Hematopoietic multipotent progenitor cell treated with erythropoietin and hydrocortisone succinate and interleukin-3 and kit ligand, for 4 days (in vitro differentiated cells): ENCODE measurements at regions not wholly inside any gene's neighbourhood (a gene's known extent, or its start where the extent isn't known, plus 50 kb on each side); places are given as distances from the start of the nearest gene placed in this dataset.

Experiments
- DNase-seq: peaks from one replicate; pipeline ENCODE4 v3.0.0-alpha.2; 2015

- no peak for DNase-seq
These were observed 103.2 kb upstream of the GPR26 start for GRCh38 chr10:123562811-123563580.

GRCh38 chr10:123563581-123563855 lies 102.6 kb upstream of the GPR26 start:
- no peak for DNase-seq

- no peak for DNase-seq
These were observed 102.2 kb upstream of the GPR26 start for GRCh38 chr10:123563994-123564393.

GRCh38 chr10:123564631-123565030 lies 101.5 kb upstream of the GPR26 start:
- DNase-seq, result no peak

GRCh38 chr10:123565691-123566660 lies 100.2 kb upstream of the GPR26 start:
- no peak for DNase-seq

GRCh38 chr10:123567984-123568739 lies 98.0 kb upstream of the GPR26 start:
- no peak for DNase-seq

GRCh38 chr10:123568751-123569150 lies 97.4 kb upstream of the GPR26 start:
- no peak for DNase-seq

GRCh38 chr10:123569436-123570035 lies 96.6 kb upstream of the GPR26 start:
- DNase-seq, result no peak

- no peak for DNase-seq
These were observed 95.9 kb upstream of the GPR26 start for GRCh38 chr10:123570051-123570897.

- no peak for DNase-seq
These were observed 95.1 kb upstream of the GPR26 start for GRCh38 chr10:123570898-123571515.

- no peak for DNase-seq
These were observed 94.2 kb upstream of the GPR26 start for GRCh38 chr10:123571978-123572377.

GRCh38 chr10:123573236-123574108 lies 92.7 kb upstream of the GPR26 start:
- DNase-seq, result peak; percentile 58

- DNase-seq, result no peak
These were observed 92.0 kb upstream of the GPR26 start for GRCh38 chr10:123574109-123574698.

- DNase-seq, result no peak
These were observed 91.0 kb upstream of the GPR26 start for GRCh38 chr10:123575105-123575504.

GRCh38 chr10:123576706-123577105 lies 89.4 kb upstream of the GPR26 start:
- no peak for DNase-seq

- DNase-seq, result no peak
These were observed 88.2 kb upstream of the GPR26 start for GRCh38 chr10:123577921-123578461.

GRCh38 chr10:123578721-123579120 lies 87.4 kb upstream of the GPR26 start:
- DNase-seq, result no peak

- no peak for DNase-seq
These were observed 86.5 kb upstream of the GPR26 start for GRCh38 chr10:123579675-123580074.

GRCh38 chr10:123580426-123580825 lies 85.7 kb upstream of the GPR26 start:
- no peak for DNase-seq

GRCh38 chr10:123581656-123582055 lies 84.5 kb upstream of the GPR26 start:
- no peak for DNase-seq
